IMR-90 (cell line): ENCODE measurements at regions not wholly inside any gene's neighbourhood (a gene's known extent, or its start where the extent isn't known, plus 50 kb on each side); places are given as distances from the start of the nearest gene placed in this dataset.

Experiments
- ATAC-seq: fragments of 200-7000 bp; cut with Tn5 transposase; 2 replicates; pipeline ENCODE4 v1.9.1; 2020; ENCODE audit warnings: low read depth, mild to moderate bottlenecking, moderate library complexity
- BruUV-seq: library from RNA; stranded (reverse); fragments of 400-500 nt; replicated peaks from 2 replicates; lab custom pipeline; 2021; lab: Mats Ljungman, UMichigan
- CTCF ChIA-PET: fragments of 300-600 bp; formaldehyde crosslinking; extraction: SDS; loops from one replicate; lab custom pipeline; 2021; ENCODE audit warnings: antibody characterized with exemption; lab: Yijun Ruan, JAX
- POLR2A ChIA-PET: fragments of 300-600 bp; sonication (Branson Sonifier 250); formaldehyde crosslinking; loops from one replicate; lab custom pipeline; 2022; ENCODE audit warnings: antibody characterized with exemption; ENCODE audit not compliant: unreplicated experiment; lab: Charles Lee
- DNase-seq: peaks from one replicate; pipeline ENCODE4 v3.0.0; 2013
- H2AFZ ChIP-seq: replicated peaks from 2 replicates; pipeline ENCODE3; 2013; ENCODE audit warnings: low read length, mild to moderate bottlenecking; ENCODE audit not compliant: poor library complexity
- H2AK5ac ChIP-seq: 2 replicates; pipeline ENCODE4 v1.6.1; 2013; ENCODE audit warnings: low read depth, low read length, inconsistent platforms
- H2AK9ac ChIP-seq: replicated peaks from 2 replicates; pipeline ENCODE3; 2013; ENCODE audit warnings: mild to moderate bottlenecking, low read depth, low read length, moderate library complexity; ENCODE audit not compliant: poor library complexity
- H2BK120ac ChIP-seq: 2 replicates; pipeline ENCODE4 v1.6.1; 2013; ENCODE audit warnings: low read depth, low read length, inconsistent platforms
- H2BK15ac ChIP-seq: 3 replicates; pipeline ENCODE4 v1.6.1; 2013; ENCODE audit warnings: low read depth, low read length, inconsistent platforms
- H2BK20ac ChIP-seq: 2 replicates; pipeline ENCODE4 v1.6.1; 2013; ENCODE audit warnings: low read depth, mild to moderate bottlenecking, inconsistent platforms, low read length, moderate library complexity
- H2BK5ac ChIP-seq: 2 replicates; pipeline ENCODE4 v1.6.1; 2013; ENCODE audit warnings: mild to moderate bottlenecking, low read depth, low read length, inconsistent platforms; ENCODE audit not compliant: poor library complexity, severe bottlenecking
- H3K14ac ChIP-seq: replicated peaks from 2 replicates; pipeline ENCODE4 v1.6.1; 2013; ENCODE audit warnings: low read depth, low read length, inconsistent platforms
- H3K18ac ChIP-seq: 2 replicates; pipeline ENCODE4 v1.6.1; 2013; ENCODE audit warnings: low read depth, low read length, control low read depth
- H3K23ac ChIP-seq: 2 replicates; pipeline ENCODE4 v1.6.1; 2013; ENCODE audit warnings: low read depth, low read length, inconsistent platforms
- H3K27ac ChIP-seq: 2 replicates; pipeline ENCODE4 v1.5.1; 2013; ENCODE audit warnings: mild to moderate bottlenecking, control low read depth, low read length; ENCODE audit not compliant: insufficient read depth
- H3K27me3 ChIP-seq: 2 replicates; pipeline ENCODE4 v1.6.1; 2013; ENCODE audit warnings: low read length; ENCODE audit not compliant: control insufficient read depth, insufficient read depth
- H3K36me3 ChIP-seq: 2 replicates; pipeline ENCODE4 v1.6.1; 2013; ENCODE audit warnings: low read length, mixed read lengths; ENCODE audit not compliant: control insufficient read depth, insufficient read depth
- H3K4ac ChIP-seq: 2 replicates; pipeline ENCODE4 v1.6.1; 2013; ENCODE audit warnings: low read depth, low read length, inconsistent platforms
- H3K4me1 ChIP-seq: 2 replicates; pipeline ENCODE4 v1.6.1; 2013; ENCODE audit warnings: low read length, mixed read lengths; ENCODE audit not compliant: control insufficient read depth, insufficient read depth
- H3K4me2 ChIP-seq: 2 replicates; pipeline ENCODE4 v1.6.1; 2013; ENCODE audit warnings: low read depth, mild to moderate bottlenecking, control low read depth, low read length, moderate library complexity
- H3K4me3 ChIP-seq: 2 replicates; pipeline ENCODE4 v1.5.1; 2013; ENCODE audit warnings: low read depth, mild to moderate bottlenecking, control low read depth, low read length, moderate library complexity; ENCODE audit not compliant: insufficient read depth
- H3K56ac ChIP-seq: 2 replicates; pipeline ENCODE4 v1.6.1; 2013; ENCODE audit warnings: low read length, inconsistent platforms; ENCODE audit not compliant: insufficient read depth; ENCODE audit errors: extremely low read depth
- H3K79me1 ChIP-seq, 2 experiments: 2 replicates each; pipeline ENCODE4 v1.6.1; 2013; ENCODE audit warnings: low read length in 2 of 2, inconsistent platforms in 1 of 2, low read depth in 1 of 2
- H3K9ac ChIP-seq: 2 replicates; pipeline ENCODE4 v1.6.1; 2013; ENCODE audit warnings: low read depth, low read length, control low read depth
- H3K9me1 ChIP-seq: 2 replicates; pipeline ENCODE4 v1.6.1; 2013; ENCODE audit warnings: low read length, inconsistent platforms; ENCODE audit not compliant: insufficient read depth
- H3K9me3 ChIP-seq: 2 replicates; pipeline ENCODE4 v1.6.1; 2013; ENCODE audit warnings: low read length; ENCODE audit not compliant: control insufficient read depth, insufficient read depth
- H4K20me1 ChIP-seq: 2 replicates; pipeline ENCODE4 v1.6.1; 2013; ENCODE audit warnings: low read length, inconsistent platforms; ENCODE audit not compliant: insufficient read depth
- H4K5ac ChIP-seq: 2 replicates; pipeline ENCODE4 v1.6.1; 2013; ENCODE audit warnings: mild to moderate bottlenecking, low read depth, low read length, control low read depth
- H4K8ac ChIP-seq, 2 experiments: 2 replicates each; pipeline ENCODE4 v1.6.1; 2013; ENCODE audit warnings: low read depth in 2 of 2, low read length in 2 of 2, control low read depth in 1 of 2, inconsistent platforms in 1 of 2
- H4K91ac ChIP-seq: 2 replicates; pipeline ENCODE4 v1.6.1; 2013; ENCODE audit warnings: low read depth, low read length, inconsistent platforms; ENCODE audit not compliant: insufficient read depth
- CHD1 ChIP-seq: IDR thresholded peaks from 2 replicates; pipeline ENCODE4 v1.6.1; 2012; ENCODE audit warnings: low read depth, low read length, improper control_type of control experiment
- FOS ChIP-seq: fragments of 150-350 bp; IDR thresholded peaks from 2 replicates; pipeline ENCODE4 v1.6.1; 2016; ENCODE audit warnings: low read depth, low read length
- MAZ ChIP-seq: IDR thresholded peaks from 2 replicates; pipeline ENCODE4 v1.6.1; 2012; ENCODE audit warnings: low read depth, mild to moderate bottlenecking, low read length, improper control_type of control experiment, moderate library complexity, borderline replicate concordance
- RAD21 ChIP-seq: IDR thresholded peaks from 2 replicates; pipeline ENCODE4 v1.6.1; 2012; ENCODE audit warnings: low read length, improper control_type of control experiment
- SMC3 ChIP-seq: fragments of 150-350 bp; IDR thresholded peaks from 2 replicates; pipeline ENCODE4 v1.6.1; 2016; ENCODE audit warnings: low read depth, mild to moderate bottlenecking, antibody characterized with exemption, low read length, moderate library complexity
- dilution Hi-C: fragments of 300-500 bp; cut with HindIII; formaldehyde crosslinking; loops from one replicate; pipeline ENCODE4 v1.14.3; 2018; ENCODE audit warnings: low sequenced_read_pairs; ENCODE audit not compliant: unreplicated experiment
- in situ Hi-C: fragments of 300-500 bp; cut with MboI; formaldehyde crosslinking; loops from 3 replicates; pipeline ENCODE4 v1.14.3; 2019; ENCODE audit warnings: low sequenced_read_pairs, inconsistent platforms, mixed read lengths
- intact Hi-C: fragments of 100-400 bp; cut with micrococcal nuclease; formaldehyde crosslinking; loops from 2 replicates; pipeline ENCODE4 v1.10.0; 2022

- BruUV-seq = no TSS peak
- POLR2A ChIA-PET = no interaction called here
- DNase-seq (no peak), ATAC-seq (no peak)
- H3K9ac ChIP-seq = no peak overlapping the region
- TF ChIP-seq FOS (no peak), CHD1 (no peak), SMC3 (no peak), RAD21 (no peak), MAZ (no peak)
- no peak overlapping the region for H2BK5ac ChIP-seq
- no peak overlapping the region for H3K4ac ChIP-seq
- H2AK9ac ChIP-seq = no peak overlapping the region
- H3K18ac ChIP-seq = no peak overlapping the region
- no peak overlapping the region for H2BK20ac ChIP-seq
- H3K27ac ChIP-seq = no peak overlapping the region
- H2AK5ac ChIP-seq = no peak overlapping the region
- no peak overlapping the region for H3K14ac ChIP-seq
- H3K4me2 ChIP-seq = no peak overlapping the region
- H3K9me1 ChIP-seq = no peaks in the 10 kb centered on the region
- H2AFZ ChIP-seq = no peak overlapping the region
- no peaks in the 10 kb centered on the region for H3K4me1 ChIP-seq
- H4K8ac ChIP-seq = no peak overlapping the region
- H3K27me3 ChIP-seq = peaks cover 2% of the 10 kb centered on the region; the same call in 1 of the 2 replicates
- H2BK120ac ChIP-seq = no peak overlapping the region
- in situ Hi-C loops (no loop called here), dilution Hi-C loops (no loop called here), intact Hi-C loops (no loop called here)
- no peak overlapping the region for H4K5ac ChIP-seq
- no peak overlapping the region for H2BK15ac ChIP-seq
- no peak overlapping the region for H4K91ac ChIP-seq
- no peak overlapping the region for H3K56ac ChIP-seq
- H3K4me3 ChIP-seq = no peak overlapping the region
- no peaks in the 10 kb centered on the region for H3K79me1 ChIP-seq
- no peaks in the 10 kb centered on the region for H3K9me3 ChIP-seq
- CTCF ChIA-PET = no interaction called here
- no peaks in the 10 kb centered on the region for H4K20me1 ChIP-seq
- H3K23ac ChIP-seq = no peak overlapping the region
- H3K36me3 ChIP-seq = no peaks in the 10 kb centered on the region
These were observed 50.1 kb upstream of the ZNF608 start for GRCh38 chr5:124796495-124796894.
